Stimulated activated CD8-positive, alpha-beta memory T cell treated with anti-CD3 and anti-CD28 coated beads, Interleukin-2, amount 100 ng/mL, for 1 hour (primary cell): ENCODE measurements at regions not wholly inside any gene's neighbourhood (a gene's known extent, or its start where the extent isn't known, plus 50 kb on each side); places are given as distances from the start of the nearest gene placed in this dataset.
"Not testable (repeated sequence)": the region's sequence is repeated elsewhere in the genome, so short reads cannot be mapped to it uniquely, and the experiment has no call there.

Source experiments
- DNase-seq, 2 donors: peaks; one replicate each; pipeline ENCODE4 v3.0.0-alpha.2; 2020; ENCODE audit warnings: low read depth in 2 of 2

GRCh38 chr7:45404622-45405021 lies 169.5 kb upstream of the ADCY1 start:
- DNase-seq: no peak

- DNase-seq: no peak
Measured at GRCh38 chr7:45407730-45408408, 166.3 kb upstream of the ADCY1 start.

- no peak for DNase-seq
Measured at GRCh38 chr7:45408409-45408737, 165.8 kb upstream of the ADCY1 start.

- DNase-seq: no peak
Measured at GRCh38 chr7:45410893-45411292, 163.3 kb upstream of the ADCY1 start.

- DNase-seq: no peak
Measured at GRCh38 chr7:45413419-45413818, 160.7 kb upstream of the ADCY1 start.

GRCh38 chr7:45414226-45414625 lies 159.9 kb upstream of the ADCY1 start:
- no peak for DNase-seq

- no peak for DNase-seq
Measured at GRCh38 chr7:45415265-45415664, 158.9 kb upstream of the ADCY1 start.

- DNase-seq: no peak
Measured at GRCh38 chr7:45416846-45417245, 157.3 kb upstream of the ADCY1 start.

GRCh38 chr7:45417268-45417667 lies 156.9 kb upstream of the ADCY1 start:
- no peak for DNase-seq

GRCh38 chr7:45417735-45418134 lies 156.4 kb upstream of the ADCY1 start:
- DNase-seq: no peak

- no peak for DNase-seq
Measured at GRCh38 chr7:45420843-45421495, 153.2 kb upstream of the ADCY1 start.

- DNase-seq: no peak
Measured at GRCh38 chr7:45421806-45422205, 152.4 kb upstream of the ADCY1 start.

GRCh38 chr7:45430397-45430796 lies 143.8 kb upstream of the ADCY1 start:
- no peak for DNase-seq

GRCh38 chr7:45434167-45434784 lies 139.9 kb upstream of the ADCY1 start:
- DNase-seq: no peak

GRCh38 chr7:45435131-45435530 lies 139.0 kb upstream of the ADCY1 start:
- DNase-seq: no peak

GRCh38 chr7:45435846-45436245 lies 138.3 kb upstream of the ADCY1 start:
- no peak for DNase-seq

GRCh38 chr7:45440776-45441175 lies 133.4 kb upstream of the ADCY1 start:
- not testable (repeated sequence) for DNase-seq

GRCh38 chr7:45443263-45443662 lies 130.9 kb upstream of the ADCY1 start:
- no peak for DNase-seq

GRCh38 chr7:45446195-45446944 lies 127.8 kb upstream of the ADCY1 start:
- no peak for DNase-seq

GRCh38 chr7:45447296-45447695 lies 126.9 kb upstream of the ADCY1 start:
- DNase-seq: no peak

GRCh38 chr7:45450571-45451204 lies 123.5 kb upstream of the ADCY1 start:
- DNase-seq: no peak

GRCh38 chr7:45451342-45452035 lies 122.7 kb upstream of the ADCY1 start:
- DNase-seq: no peak
